MM.1S (cell line): ENCODE measurements at regions not wholly inside any gene's neighbourhood (a gene's known extent, or its start where the extent isn't known, plus 50 kb on each side); places are given as distances from the start of the nearest gene placed in this dataset.

Experiments
- CTCF ChIP-seq: fragments of 300-600 bp; sonication (generic); IDR thresholded peaks from 2 replicates; pipeline ENCODE4 v1.5.1; 2016; ENCODE audit warnings: antibody characterized with exemption, low read length, mixed read lengths
- EZH2 ChIP-seq: fragments of 300-600 bp; sonication (generic); optimal IDR thresholded peaks from 2 replicates; pipeline ENCODE3; 2017; ENCODE audit warnings: low read depth, mild to moderate bottlenecking, antibody characterized with exemption, low read length, mixed read lengths
- EZH2phosphoT487 ChIP-seq: fragments of 300-600 bp; sonication (generic); IDR thresholded peaks from 2 replicates; pipeline ENCODE4 v1.6.1; 2018; ENCODE audit warnings: antibody characterized with exemption, low read length

GRCh38 chr15:31893780-31894179, 136.5 kb upstream of the CHRNA7 start:
- TF ChIP-seq CTCF (no peak), EZH2 (no peak), EZH2phosphoT487 (no peak)
